ENCODE measurements at regions not wholly inside any gene's neighbourhood (a gene's known extent, or its start where the extent isn't known, plus 50 kb on each side); places are given as distances from the start of the nearest gene placed in this dataset.

DNA sequence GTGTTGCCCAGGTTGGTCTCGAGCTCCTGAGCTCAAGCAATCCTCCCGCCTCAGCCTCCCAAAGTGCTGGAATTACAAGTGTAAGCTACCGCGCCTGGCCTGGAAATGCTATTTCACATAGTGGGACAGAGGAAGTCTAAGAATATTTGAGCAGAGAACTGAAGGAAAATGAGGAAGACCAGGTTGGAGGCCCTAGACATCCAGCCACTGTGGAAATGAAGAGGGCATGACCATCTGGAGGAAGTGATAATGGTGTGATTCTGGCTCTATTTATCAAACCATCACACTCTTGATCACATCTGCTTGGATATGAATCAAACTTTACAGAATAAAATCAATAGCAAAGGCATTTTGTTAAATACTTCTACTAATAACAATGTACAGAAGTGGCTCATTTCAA lies 65.9 kb upstream of the ARHGEF3 start:
- no peak for TF ChIP-seq POLR2A (IDR thresholded peaks at IDR 0.05)
- TF ChIP-seq CTCF (IDR thresholded peaks at IDR 0.05): no peak

Measured in prostate gland (tissue), 2 donors.